ENCODE measurements at regions not wholly inside any gene's neighbourhood (a gene's known extent, or its start where the extent isn't known, plus 50 kb on each side); places are given as distances from the start of the nearest gene placed in this dataset.

DNA sequence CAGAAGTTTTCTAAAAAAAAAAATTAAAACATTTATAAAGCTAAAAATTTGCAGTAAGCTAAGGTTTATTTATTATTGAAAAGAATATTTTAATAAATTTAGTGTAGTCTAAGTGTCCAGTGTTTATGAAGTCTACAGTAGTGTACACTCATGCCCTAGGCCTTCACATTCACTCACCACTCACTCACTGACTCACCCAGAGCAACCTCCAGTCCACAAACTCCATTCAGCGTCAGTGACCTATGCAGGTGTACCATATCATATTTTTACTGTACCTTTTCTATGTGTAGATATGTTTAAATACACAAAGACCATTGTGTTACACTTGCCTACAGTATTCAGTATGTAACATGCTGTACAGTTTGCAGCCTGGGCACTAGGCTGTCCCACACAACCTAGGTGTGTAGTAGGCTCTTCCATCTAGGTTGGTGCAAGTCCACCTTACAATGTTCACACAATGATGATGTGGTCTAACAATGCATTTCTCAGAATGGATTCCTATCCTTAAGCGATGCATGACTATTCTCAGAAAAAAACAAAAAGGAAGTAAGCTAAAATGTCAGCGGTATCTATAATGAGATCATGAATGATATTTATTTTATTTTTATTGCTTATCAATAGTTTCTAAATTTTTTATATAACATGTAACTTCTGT, 336.7 kb downstream of the AGTPBP1 start:
- no peak overlapping the region for H3K4me3 Mint-ChIP-seq (ENCODE audit: low read depth)
- H3K9me3 Mint-ChIP-seq (ENCODE audit: low read depth): peaks cover 5% of the 10 kb centered on the region
- no peaks in the 10 kb centered on the region for H3K36me3 Mint-ChIP-seq (ENCODE audit: insufficient read depth)
- H3K27me3 Mint-ChIP-seq: peaks cover 2% of the 10 kb centered on the region
- H3K4me1 Mint-ChIP-seq (ENCODE audit: low read depth): peaks cover 18% of the 10 kb centered on the region
- DNase-seq (ENCODE audit: low spot score, unreplicated experiment): no peak
- TF ChIP-seq, protein P1, sequence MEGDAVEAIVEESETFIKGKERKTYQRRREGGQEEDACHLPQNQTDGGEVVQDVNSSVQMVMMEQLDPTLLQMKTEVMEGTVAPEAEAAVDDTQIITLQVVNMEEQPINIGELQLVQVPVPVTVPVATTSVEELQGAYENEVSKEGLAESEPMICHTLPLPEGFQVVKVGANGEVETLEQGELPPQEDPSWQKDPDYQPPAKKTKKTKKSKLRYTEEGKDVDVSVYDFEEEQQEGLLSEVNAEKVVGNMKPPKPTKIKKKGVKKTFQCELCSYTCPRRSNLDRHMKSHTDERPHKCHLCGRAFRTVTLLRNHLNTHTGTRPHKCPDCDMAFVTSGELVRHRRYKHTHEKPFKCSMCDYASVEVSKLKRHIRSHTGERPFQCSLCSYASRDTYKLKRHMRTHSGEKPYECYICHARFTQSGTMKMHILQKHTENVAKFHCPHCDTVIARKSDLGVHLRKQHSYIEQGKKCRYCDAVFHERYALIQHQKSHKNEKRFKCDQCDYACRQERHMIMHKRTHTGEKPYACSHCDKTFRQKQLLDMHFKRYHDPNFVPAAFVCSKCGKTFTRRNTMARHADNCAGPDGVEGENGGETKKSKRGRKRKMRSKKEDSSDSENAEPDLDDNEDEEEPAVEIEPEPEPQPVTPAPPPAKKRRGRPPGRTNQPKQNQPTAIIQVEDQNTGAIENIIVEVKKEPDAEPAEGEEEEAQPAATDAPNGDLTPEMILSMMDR (IDR thresholded peaks at IDR 0.05; ENCODE audit: unreplicated experiment): no peak
- no peak overlapping the region for H3K27ac Mint-ChIP-seq

DNA sequence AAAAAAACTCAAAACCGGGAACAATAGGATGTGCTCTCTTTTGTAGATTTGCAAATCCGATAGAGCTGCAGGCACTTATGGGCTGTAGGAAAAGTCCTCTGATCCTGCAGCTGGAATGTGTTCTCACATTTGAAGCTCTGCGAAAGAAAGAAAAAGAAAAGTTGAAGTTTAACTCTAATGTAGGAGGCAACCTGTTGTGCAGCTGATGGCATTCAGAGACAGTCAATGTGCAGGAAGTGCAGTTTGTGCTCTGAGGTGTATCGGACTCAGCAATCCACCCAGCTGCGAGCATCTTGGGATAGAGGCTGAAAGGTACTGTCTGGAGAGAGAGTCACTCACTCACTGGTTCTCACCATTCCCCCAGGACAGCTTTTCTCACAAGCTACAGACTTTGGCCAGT, 339.2 kb downstream of the AGTPBP1 start:
- Mint-ChIP-seq H3K4me3 (ENCODE audit: low read depth) (no peak overlapping the region), H3K9me3 (ENCODE audit: low read depth) (peaks cover 2% of the 10 kb centered on the region), H3K4me1 (ENCODE audit: low read depth) (peaks cover 11% of the 10 kb centered on the region), H3K27me3 (peaks cover 5% of the 10 kb centered on the region), H3K36me3 (ENCODE audit: insufficient read depth) (no peaks in the 10 kb centered on the region), H3K27ac (no peak overlapping the region)
- TF ChIP-seq, protein P1 (IDR thresholded peaks at IDR 0.05; ENCODE audit: unreplicated experiment): no peak
- DNase-seq (ENCODE audit: low spot score, unreplicated experiment): no peak

DNA sequence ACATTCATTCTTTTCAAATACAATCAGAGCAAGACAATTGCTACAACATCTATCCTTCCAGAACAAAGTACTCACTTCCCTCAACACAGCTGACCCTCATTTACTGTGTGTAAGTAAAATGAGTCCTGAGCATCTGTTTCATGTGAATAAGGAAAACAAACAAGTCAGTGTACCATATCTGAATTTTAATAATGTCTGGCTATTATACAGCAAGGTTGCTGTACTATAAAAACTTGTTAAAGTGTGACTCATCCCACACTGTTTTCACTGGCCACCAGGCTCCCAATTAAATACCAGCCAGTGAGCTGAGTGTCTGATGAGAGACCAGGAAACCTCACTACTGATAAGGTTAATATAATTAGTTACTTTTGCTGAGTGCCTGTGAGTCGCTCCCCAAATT, 339.8 kb downstream of the AGTPBP1 start:
- DNase-seq (ENCODE audit: low spot score, unreplicated experiment): no peak
- TF ChIP-seq, protein P1 (IDR thresholded peaks at IDR 0.05; ENCODE audit: unreplicated experiment): no peak
- no peak overlapping the region for H3K4me3 Mint-ChIP-seq (ENCODE audit: low read depth)
- H3K4me1 Mint-ChIP-seq (ENCODE audit: low read depth): peaks cover 11% of the 10 kb centered on the region
- peaks cover 2% of the 10 kb centered on the region for H3K9me3 Mint-ChIP-seq (ENCODE audit: low read depth)
- no peaks in the 10 kb centered on the region for H3K36me3 Mint-ChIP-seq (ENCODE audit: insufficient read depth)
- peaks cover 5% of the 10 kb centered on the region for H3K27me3 Mint-ChIP-seq
- no peak overlapping the region for H3K27ac Mint-ChIP-seq

DNA sequence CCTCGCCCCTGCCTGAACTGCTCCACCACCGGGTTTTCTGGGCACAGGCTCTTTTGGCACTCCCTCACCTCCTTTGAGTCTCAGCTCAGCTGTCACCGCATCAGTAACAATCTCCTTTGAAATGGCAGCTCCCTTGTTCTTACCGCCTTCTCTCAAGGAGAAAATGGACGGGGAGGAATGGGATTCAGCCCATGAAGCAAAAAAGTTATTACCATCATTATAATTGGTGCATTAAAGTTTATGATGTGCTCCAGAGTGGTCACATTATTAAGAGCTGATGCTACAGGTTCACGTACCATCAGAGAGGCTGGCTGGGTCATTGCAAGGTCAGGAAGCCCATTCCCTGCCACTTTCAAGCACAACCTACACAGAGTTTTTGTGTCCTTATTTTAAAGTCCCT, 344.7 kb downstream of the AGTPBP1 start:
- H3K27ac Mint-ChIP-seq: no peak overlapping the region
- peaks cover 21% of the 10 kb centered on the region for H3K4me1 Mint-ChIP-seq (ENCODE audit: low read depth)
- DNase-seq (ENCODE audit: low spot score, unreplicated experiment): no peak
- peaks cover 7% of the 10 kb centered on the region for H3K27me3 Mint-ChIP-seq
- H3K36me3 Mint-ChIP-seq (ENCODE audit: insufficient read depth): no peaks in the 10 kb centered on the region
- H3K9me3 Mint-ChIP-seq (ENCODE audit: low read depth): peaks cover 6% of the 10 kb centered on the region
- TF ChIP-seq, protein P1 (IDR thresholded peaks at IDR 0.05; ENCODE audit: unreplicated experiment): no peak
- H3K4me3 Mint-ChIP-seq (ENCODE audit: low read depth): no peak overlapping the region

DNA sequence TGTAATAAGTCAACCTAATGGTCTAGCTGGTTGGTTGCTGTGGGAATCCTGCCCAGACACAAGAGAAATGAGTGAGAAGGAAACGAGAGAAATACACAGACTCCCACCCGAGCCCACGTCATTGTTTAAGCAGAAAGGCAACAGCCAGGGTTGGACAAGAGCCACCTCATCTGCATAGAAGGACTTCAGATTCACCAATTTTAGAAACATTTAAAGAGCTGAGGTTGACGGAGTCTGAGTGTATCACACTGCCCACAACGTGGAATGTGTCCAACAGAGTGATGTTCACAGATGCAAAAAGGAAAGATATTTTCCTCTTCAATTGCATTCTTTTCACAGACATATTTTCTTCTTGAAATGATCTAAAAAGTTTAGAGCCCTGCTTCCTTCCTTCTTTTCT, 349.5 kb downstream of the AGTPBP1 start:
- no peak overlapping the region for H3K27ac Mint-ChIP-seq

More for the DNA sequence above, 349.5 kb downstream of the AGTPBP1 start:
- DNase-seq (ENCODE audit: low spot score, unreplicated experiment): no peak
- Mint-ChIP-seq H3K4me3 (ENCODE audit: low read depth) (no peak overlapping the region), H3K27me3 (peaks cover 2% of the 10 kb centered on the region), H3K36me3 (ENCODE audit: insufficient read depth) (no peaks in the 10 kb centered on the region), H3K9me3 (ENCODE audit: low read depth) (peaks cover 3% of the 10 kb centered on the region), H3K4me1 (ENCODE audit: low read depth) (peaks cover 33% of the 10 kb centered on the region)
- TF ChIP-seq, protein P1 (IDR thresholded peaks at IDR 0.05; ENCODE audit: unreplicated experiment): no peak
